Activated T-cell treated with anti-CD3 and anti-CD28 coated beads for 4 hours (primary cell): ENCODE measurements at regions not wholly inside any gene's neighbourhood (a gene's known extent, or its start where the extent isn't known, plus 50 kb on each side); places are given as distances from the start of the nearest gene placed in this dataset.

Source experiments
- DNase-seq: peaks from one replicate; pipeline ENCODE4 v3.0.0-alpha.2; 2020

- no peak for DNase-seq
Measured at GRCh38 chr11:27287205-27287604, 75.8 kb downstream of the CCDC34 start.

DNA sequence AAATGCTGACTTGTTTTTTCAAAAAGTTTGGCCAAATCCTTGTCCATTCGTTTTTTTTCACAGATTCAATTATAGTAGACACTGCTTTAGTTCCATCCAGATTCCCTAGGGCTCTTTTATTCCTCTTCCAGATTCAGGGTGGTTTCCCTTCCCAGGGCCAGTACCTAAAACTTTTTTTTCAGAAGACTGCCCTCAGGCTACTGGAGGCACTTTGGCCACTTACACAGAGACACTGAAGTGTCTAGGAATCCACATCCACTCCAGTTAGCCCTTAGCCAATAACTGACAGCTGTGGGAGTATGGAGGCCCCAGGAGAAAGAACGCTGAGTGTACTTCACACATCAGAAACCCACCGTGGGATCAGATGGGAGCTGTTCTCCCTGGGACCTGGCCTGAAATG lies 77.3 kb downstream of the CCDC34 start:
- no peak for DNase-seq

DNA sequence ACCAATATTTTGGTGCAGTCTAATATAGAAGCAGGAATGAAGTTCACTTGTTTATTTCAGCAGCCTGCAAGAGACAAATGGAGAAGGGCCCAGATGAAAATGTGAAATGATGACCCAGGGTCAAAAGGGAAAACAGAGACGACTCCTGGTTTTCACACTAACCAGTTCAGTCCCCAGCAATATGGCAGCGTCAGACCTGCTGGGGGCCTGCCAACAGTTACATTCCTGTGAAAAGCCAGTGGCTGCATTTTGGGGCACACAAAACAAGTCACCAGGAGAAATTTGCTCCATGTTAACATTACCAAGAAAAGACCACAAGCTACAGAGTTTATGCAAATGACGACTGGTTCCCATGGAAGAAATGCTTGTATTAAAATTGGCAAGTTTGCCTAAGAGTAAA lies 80.2 kb downstream of the CCDC34 start:
- no peak for DNase-seq

- no peak for DNase-seq
Measured at GRCh38 chr11:27281740-27282590, 81.0 kb downstream of the CCDC34 start.

DNA sequence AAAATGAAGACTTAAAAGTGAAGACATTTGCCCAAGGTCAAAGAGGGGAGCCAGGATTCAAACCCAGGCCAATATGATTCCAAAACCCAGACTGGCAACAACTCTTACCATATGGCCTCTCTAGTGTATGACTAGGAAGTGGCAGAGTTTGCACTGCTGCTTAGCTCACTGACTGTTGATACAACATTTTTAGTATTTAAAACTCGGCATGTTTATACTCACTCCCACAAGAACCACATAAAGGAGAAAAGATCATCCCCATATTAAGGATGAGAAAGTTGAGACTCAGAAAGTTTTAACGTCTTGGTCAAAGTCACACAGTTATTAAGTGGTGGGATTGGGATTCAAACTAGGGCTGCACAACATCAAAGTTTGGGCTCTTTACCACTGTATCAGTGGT lies 81.7 kb downstream of the CCDC34 start:
- no peak for DNase-seq

GRCh38 chr11:27280140-27280539 lies 82.9 kb downstream of the CCDC34 start:
- no peak for DNase-seq

DNA sequence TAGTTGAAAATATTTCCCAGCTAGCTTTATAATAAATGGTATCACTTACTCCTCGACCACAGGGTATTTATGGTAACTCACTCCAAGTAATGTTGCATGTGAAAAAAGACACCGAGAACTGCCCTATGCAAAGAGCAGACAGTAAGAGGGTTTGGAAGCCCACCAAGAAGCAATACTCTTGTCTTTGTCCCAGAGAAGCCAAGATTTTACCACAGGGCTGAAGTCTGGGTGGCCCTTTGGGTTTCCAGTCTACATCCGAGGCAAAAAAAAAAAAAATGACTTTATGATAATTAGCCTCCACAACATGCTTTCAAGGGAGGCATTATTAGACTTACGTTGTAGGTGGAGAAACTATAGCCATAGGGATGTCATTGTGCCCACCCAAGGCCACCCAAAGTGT lies 83.6 kb downstream of the CCDC34 start:
- no peak for DNase-seq

DNA sequence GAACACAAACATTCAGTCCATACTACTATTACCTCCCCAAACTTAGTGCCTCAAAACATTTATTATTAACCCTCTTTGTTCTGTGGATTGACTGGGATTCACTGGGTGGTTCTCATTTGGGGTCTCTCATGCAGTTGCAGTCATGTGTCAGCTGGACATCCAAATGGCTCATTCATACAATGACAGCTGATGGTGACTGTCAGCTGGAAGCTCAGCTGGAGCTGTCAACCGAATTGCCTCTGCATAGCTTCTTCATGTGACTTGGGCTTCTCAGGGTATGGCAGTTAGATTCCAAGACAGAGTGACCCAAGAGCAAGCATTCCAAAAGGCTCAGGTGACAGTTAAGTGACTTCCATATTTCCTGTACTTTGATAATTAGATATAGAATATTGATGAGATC lies 85.2 kb downstream of the CCDC34 start:
- DNase-seq = no peak

GRCh38 chr11:27276141-27276540 lies 86.9 kb downstream of the CCDC34 start:
- no peak for DNase-seq

GRCh38 chr11:27274854-27275395 lies 88.1 kb downstream of the CCDC34 start:
- DNase-seq = no peak

GRCh38 chr11:27266125-27266524 lies 96.9 kb downstream of the CCDC34 start:
- no peak for DNase-seq

DNA sequence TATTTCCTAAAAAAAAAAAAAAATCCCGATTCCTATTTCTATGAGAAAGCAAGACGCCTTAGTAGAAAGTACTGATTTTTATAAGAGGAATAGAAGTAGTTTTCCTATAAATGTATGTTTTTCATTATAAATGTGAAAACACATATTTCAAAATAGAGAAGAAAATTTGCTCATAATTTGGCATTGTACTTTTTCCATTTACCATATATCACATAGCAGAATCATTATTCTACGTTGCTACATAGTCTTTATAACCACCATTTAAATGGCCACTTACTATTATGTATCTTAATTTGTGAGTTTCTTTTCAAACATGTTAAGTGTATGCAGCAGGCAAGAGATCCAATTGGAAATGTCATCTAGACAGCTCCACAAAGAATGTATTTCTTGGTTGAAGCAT lies 99.0 kb downstream of the CCDC34 start:
- DNase-seq = no peak

GRCh38 chr11:27263046-27263445 lies 100.0 kb downstream of the CCDC34 start:
- no peak for DNase-seq

- DNase-seq = no peak
Measured at GRCh38 chr11:27255447-27255828, 107.6 kb downstream of the CCDC34 start.

GRCh38 chr11:27254744-27255446 lies 108.1 kb downstream of the CCDC34 start:
- DNase-seq = no peak

DNA sequence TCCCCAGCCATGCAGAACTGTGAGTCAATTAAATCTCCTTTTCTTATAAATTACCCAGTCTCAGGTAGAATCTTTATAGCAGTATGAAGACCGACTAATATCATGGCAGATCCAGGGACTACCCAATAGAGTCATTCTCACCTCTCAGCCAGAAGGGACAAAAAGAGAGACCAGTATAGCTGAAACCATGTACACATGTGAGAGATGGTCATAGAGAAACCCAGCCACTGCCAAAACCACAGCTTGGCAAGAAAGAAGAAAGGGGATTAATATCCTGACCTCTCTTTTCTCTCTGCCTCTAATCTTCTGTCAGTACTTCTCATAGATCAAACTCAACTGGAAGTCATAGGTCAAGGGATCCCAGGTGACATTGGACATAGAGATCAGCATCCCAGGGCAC lies 109.8 kb downstream of the CCDC34 start:
- no peak for DNase-seq

DNA sequence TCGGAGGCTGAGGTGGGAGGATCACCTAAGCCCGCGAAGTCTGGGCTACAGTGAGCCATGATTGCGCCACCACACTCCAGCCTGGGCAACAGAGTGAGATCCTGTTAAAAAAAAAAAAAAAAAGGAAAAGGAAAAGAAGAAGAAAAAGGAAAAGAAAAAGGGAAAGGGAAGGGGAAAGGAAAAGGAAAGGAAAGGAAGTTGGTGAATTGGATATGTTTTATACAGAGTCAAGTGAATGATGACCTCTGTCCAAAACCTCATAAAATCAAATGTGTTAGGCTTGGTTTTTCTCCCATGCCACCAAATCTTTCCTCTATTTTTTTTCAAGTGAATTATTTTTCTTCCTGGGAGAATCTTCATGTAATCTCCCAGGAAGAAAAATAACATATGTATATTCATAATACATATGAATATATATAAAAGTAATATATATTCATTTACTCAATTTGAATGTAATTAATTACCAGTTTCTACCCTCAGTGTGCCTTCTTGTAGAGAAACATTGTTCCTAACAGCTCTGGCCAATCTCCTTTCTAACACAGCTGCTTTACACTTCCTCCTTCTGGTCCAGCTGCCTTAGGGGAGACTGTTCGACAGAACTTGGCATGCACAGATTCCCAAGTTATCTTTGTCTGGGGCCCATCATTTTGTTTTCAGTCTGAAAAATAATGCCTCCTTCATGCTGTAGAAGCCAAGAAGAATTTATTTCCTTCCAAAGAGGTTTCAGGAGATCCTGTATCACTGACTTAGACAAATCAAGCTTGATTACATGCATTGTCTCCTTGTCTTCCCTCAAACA lies 111.9 kb downstream of the CCDC34 start:
- DNase-seq = no peak

GRCh38 chr11:27248576-27249509 lies 114.2 kb downstream of the CCDC34 start:
- DNase-seq = no peak

GRCh38 chr11:27247660-27248059 lies 115.4 kb downstream of the CCDC34 start:
- no peak for DNase-seq

- DNase-seq = no peak
Measured at GRCh38 chr11:27246925-27247324, 116.1 kb downstream of the CCDC34 start.

DNA sequence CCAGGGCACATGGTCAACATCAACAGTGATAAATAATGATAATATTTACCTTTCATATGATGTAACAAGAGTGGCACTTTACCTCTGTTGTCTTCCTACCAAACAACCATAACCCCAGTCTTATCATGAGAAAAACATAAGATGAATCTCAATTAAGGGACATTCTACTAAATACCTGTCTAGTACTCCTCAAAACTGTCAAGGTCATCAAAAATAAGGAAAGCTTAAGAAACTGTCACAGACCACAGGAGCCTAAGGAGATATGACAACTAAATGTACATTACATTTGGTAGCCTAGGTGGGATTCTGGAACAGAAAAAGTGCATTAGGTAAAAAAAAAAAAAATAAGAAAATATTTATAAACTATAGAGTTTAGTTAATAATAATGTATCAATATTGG lies 118.1 kb downstream of the CCDC34 start:
- no peak for DNase-seq

DNA sequence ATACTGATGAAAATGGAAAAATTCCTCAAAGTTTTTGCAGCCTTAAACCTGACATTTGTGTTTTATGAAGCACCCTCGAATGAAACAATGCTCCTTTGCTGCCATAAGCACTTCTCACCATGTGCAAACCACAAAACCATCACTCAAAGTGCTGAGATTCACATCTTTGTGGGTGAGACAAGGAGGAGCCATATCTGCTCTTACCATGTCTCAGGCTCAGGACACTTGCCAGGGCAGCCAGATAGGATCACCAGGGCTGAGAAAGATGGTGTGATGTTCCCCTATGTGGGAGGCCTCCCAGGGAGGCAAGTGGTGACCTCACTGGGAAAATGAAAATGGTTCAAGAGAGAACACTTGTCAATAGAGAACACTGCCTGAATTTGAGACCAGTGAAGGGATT lies 120.4 kb downstream of the CCDC34 start:
- DNase-seq = no peak
